ENCODE measurements at regions not wholly inside any gene's neighbourhood (a gene's known extent, or its start where the extent isn't known, plus 50 kb on each side); places are given as distances from the start of the nearest gene placed in this dataset.

- no peak for TF ChIP-seq EZH2 (IDR thresholded peaks at IDR 0.05)
- TF ChIP-seq CTCF (IDR thresholded peaks at IDR 0.05): no peak
- TF ChIP-seq EZH2phosphoT487 (IDR thresholded peaks at IDR 0.05): no peak
These were observed 247.6 kb upstream of the MIR17HG start for GRCh38 chr13:91099877-91100276.

All from neural progenitor cell (in vitro differentiated cells).